ENCODE measurements at regions not wholly inside any gene's neighbourhood (a gene's known extent, or its start where the extent isn't known, plus 50 kb on each side); places are given as distances from the start of the nearest gene placed in this dataset.
"Not testable (repeated sequence)": the region's sequence is repeated elsewhere in the genome, so short reads cannot be mapped to it uniquely, and the experiment has no call there.

GRCh38 chr3:145459681-145460080, 701.3 kb downstream of the PLOD2 start:
- not testable (repeated sequence) for TF ChIP-seq REST (IDR thresholded peaks at IDR 0.05); TAF1 (conservative IDR thresholded peaks at IDR 0.05); YY1 (IDR thresholded peaks at IDR 0.05); CTCF (IDR thresholded peaks at IDR 0.05; ENCODE audit: low read depth, low read length, missing input control); SP1 (IDR thresholded peaks at IDR 0.05); HNF4A (conservative IDR thresholded peaks at IDR 0.05); EGR1 (IDR thresholded peaks at IDR 0.05; ENCODE audit: low read depth in 2 of 2); ATF3 (IDR thresholded peaks at IDR 0.05); RAD21 (IDR thresholded peaks at IDR 0.05); JUND (IDR thresholded peaks at IDR 0.05); MAX (IDR thresholded peaks at IDR 0.05); RXRA (IDR thresholded peaks at IDR 0.05); FOXA1 (IDR thresholded peaks at IDR 0.05); GABPA (IDR thresholded peaks at IDR 0.05 in 1 of 2, conservative IDR thresholded peaks at IDR 0.05 in 1 of 2)
